Neuronal stem cell (in vitro differentiated cells): ENCODE measurements at regions not wholly inside any gene's neighbourhood (a gene's known extent, or its start where the extent isn't known, plus 50 kb on each side); places are given as distances from the start of the nearest gene placed in this dataset.

Source experiments
- DNase-seq: peaks from one replicate; pipeline ENCODE4 v3.0.0-alpha.2; 2013; ENCODE audit warnings: low spot score
- H2AFZ ChIP-seq: one replicate; pipeline ENCODE4 v1.6.1; 2013; ENCODE audit warnings: mild to moderate bottlenecking, low read length, inconsistent platforms
- H2AK5ac ChIP-seq: 2 replicates; pipeline ENCODE4 v1.6.1; 2013; ENCODE audit warnings: low read depth, mild to moderate bottlenecking, inconsistent platforms, low read length, moderate library complexity, mixed read lengths
- H2BK120ac ChIP-seq: 2 replicates; pipeline ENCODE4 v1.6.1; 2013; ENCODE audit warnings: low read depth, mild to moderate bottlenecking, inconsistent platforms, low read length, moderate library complexity, mixed read lengths
- H2BK12ac ChIP-seq: one replicate; pipeline ENCODE4 v1.6.1; 2013; ENCODE audit warnings: low read length, inconsistent platforms
- H2BK15ac ChIP-seq: 2 replicates; pipeline ENCODE4 v1.6.1; 2013; ENCODE audit warnings: mild to moderate bottlenecking, low read length, inconsistent platforms, mixed read lengths
- H2BK5ac ChIP-seq: one replicate; pipeline ENCODE4 v1.6.1; 2013; ENCODE audit warnings: inconsistent platforms, mild to moderate bottlenecking, low read length, moderate library complexity
- H3K14ac ChIP-seq: one replicate; pipeline ENCODE4 v1.6.1; 2013; ENCODE audit warnings: low read length, inconsistent platforms
- H3K18ac ChIP-seq: 2 replicates; pipeline ENCODE4 v1.6.1; 2013; ENCODE audit warnings: low read length, inconsistent platforms
- H3K23ac ChIP-seq: 2 replicates; pipeline ENCODE4 v1.6.1; 2013; ENCODE audit warnings: low read depth, mild to moderate bottlenecking, mixed read lengths, low read length, inconsistent platforms; ENCODE audit not compliant: poor library complexity
- H3K27ac ChIP-seq: replicated peaks from 3 replicates; pipeline ENCODE4 v1.5.1; 2013; ENCODE audit warnings: low read length, inconsistent platforms
- H3K27me3 ChIP-seq, 3 experiments: 2 replicates each; pipeline ENCODE4 v1.6.1; 2013; ENCODE audit warnings: low read length in 3 of 3, mild to moderate bottlenecking in 2 of 3, inconsistent platforms in 1 of 3, low read depth in 1 of 3, mixed read lengths in 1 of 3, moderate library complexity in 1 of 3; ENCODE audit not compliant: control insufficient read depth in 3 of 3, insufficient read depth in 3 of 3
- H3K36me3 ChIP-seq, 2 donors: replicated peaks in 1 of 2; 2 replicates each; pipeline ENCODE4 v1.6.1; 2013; ENCODE audit warnings: low read length in 2 of 2; ENCODE audit not compliant: control insufficient read depth in 2 of 2, insufficient read depth in 2 of 2
- H3K4ac ChIP-seq: 2 replicates; pipeline ENCODE4 v1.6.1; 2013; ENCODE audit warnings: inconsistent platforms, mild to moderate bottlenecking, low read length, moderate library complexity
- H3K4me1 ChIP-seq, 2 donors: 1 replicate in 1 of 2; 2 replicates in 1 of 2; pipeline ENCODE4 v1.6.1; 2013; ENCODE audit warnings: low read length in 2 of 2, low read depth in 1 of 2; ENCODE audit not compliant: control insufficient read depth in 2 of 2, insufficient read depth in 1 of 2
- H3K4me2 ChIP-seq: one replicate; pipeline ENCODE4 v1.6.1; 2013; ENCODE audit warnings: mild to moderate bottlenecking, low read length, inconsistent platforms; ENCODE audit not compliant: insufficient read depth, poor library complexity, severe bottlenecking
- H3K4me3 ChIP-seq, 2 donors: 2 replicates each; pipeline ENCODE4 v1.5.1; 2013; ENCODE audit warnings: low read length in 2 of 2, mild to moderate bottlenecking in 2 of 2, inconsistent platforms in 1 of 2, moderate library complexity in 1 of 2
- H3K79me1 ChIP-seq: one replicate; pipeline ENCODE4 v1.6.1; 2013; ENCODE audit warnings: low read depth, mild to moderate bottlenecking, inconsistent platforms, low read length, moderate library complexity
- H3K9ac ChIP-seq: one replicate; pipeline ENCODE4 v1.6.1; 2013; ENCODE audit warnings: mild to moderate bottlenecking, low read depth, low read length, inconsistent platforms; ENCODE audit not compliant: poor library complexity
- H3K9me3 ChIP-seq, 2 donors: replicated peaks in 1 of 2; 2 replicates each; pipeline versions ENCODE3 to v1.6.1; 2013; ENCODE audit warnings: low read length in 2 of 2, mild to moderate bottlenecking in 2 of 2, inconsistent platforms in 1 of 2, low read depth in 1 of 2, mixed read lengths in 1 of 2, moderate library complexity in 1 of 2; ENCODE audit not compliant: control insufficient read depth in 2 of 2, insufficient read depth in 1 of 2
- H4K8ac ChIP-seq: one replicate; pipeline ENCODE4 v1.6.1; 2013; ENCODE audit warnings: low read depth, mild to moderate bottlenecking, inconsistent platforms, low read length, moderate library complexity
- H4K91ac ChIP-seq: one replicate; pipeline ENCODE4 v1.6.1; 2013; ENCODE audit warnings: low read length, low read depth, mild to moderate bottlenecking, inconsistent platforms; ENCODE audit not compliant: poor library complexity
- WGBS, 2 donors: extraction: QIAGEN DNeasy Blood & Tissue Kit; methylation state at CpG; one replicate each; pipeline ENCODE4 v1.1.7; 2013; ENCODE audit warnings: missing lambda C conversion rate in 2 of 2, mixed read lengths in 1 of 2; ENCODE audit not compliant: insufficient read length in 2 of 2, insufficient replicate concordance in 1 of 2; ENCODE audit errors: extremely low coverage in 2 of 2; 5-methylcytosine and 5-hydroxymethylcytosine counted together

DNA sequence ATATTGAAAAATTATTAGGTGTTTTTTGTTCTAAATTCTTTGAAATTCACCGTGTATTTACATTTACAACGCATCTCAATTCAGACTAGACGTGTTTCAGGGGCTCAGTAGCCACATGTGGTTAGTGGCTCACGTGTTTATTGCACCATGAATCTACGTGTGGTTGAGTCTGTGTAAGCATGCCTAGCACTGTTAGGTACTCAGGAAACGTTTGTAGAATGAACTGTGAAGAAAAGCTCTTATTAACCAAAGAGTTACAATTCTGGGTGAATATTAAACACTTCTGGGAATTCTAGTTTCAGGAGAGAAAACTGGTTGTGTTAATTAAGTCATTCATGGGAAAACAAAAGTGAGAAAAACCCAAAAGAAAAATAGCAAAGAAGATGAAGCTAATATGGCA, 117.5 kb upstream of the CDH6 start:
- Histone ChIP-seq H2BK120ac (no peak overlapping the region), H3K4me1 (peaks cover 0 to 2% of the 10 kb centered on the region in 2 donors), H3K79me1 (no peaks in the 10 kb centered on the region), H3K23ac (no peak overlapping the region), H3K4me3 (no peak overlapping the region), H3K9ac (no peak overlapping the region), H2AFZ (no peak overlapping the region), H3K9me3 (peaks cover 4 to 5% of the 10 kb centered on the region in 2 donors), H4K8ac (no peak overlapping the region), H3K27me3 (peaks cover 0 to 5% (median 0%) of the 10 kb centered on the region in 3 experiments), H3K14ac (no peak overlapping the region), H3K27ac (no peak overlapping the region), H2BK5ac (no peak overlapping the region), H3K4ac (no peak overlapping the region), H3K18ac (no peak overlapping the region), H4K91ac (no peak overlapping the region), H2BK12ac (no peak overlapping the region), H3K36me3 (no peaks in the 10 kb centered on the region), H3K4me2 (no peak overlapping the region), H2BK15ac (no peak overlapping the region), H2AK5ac (no peak overlapping the region)
- no peak for DNase-seq
- WGBS, 2 donors, result no CpG with 5 or more reads among the region's 6 CpGs

DNA sequence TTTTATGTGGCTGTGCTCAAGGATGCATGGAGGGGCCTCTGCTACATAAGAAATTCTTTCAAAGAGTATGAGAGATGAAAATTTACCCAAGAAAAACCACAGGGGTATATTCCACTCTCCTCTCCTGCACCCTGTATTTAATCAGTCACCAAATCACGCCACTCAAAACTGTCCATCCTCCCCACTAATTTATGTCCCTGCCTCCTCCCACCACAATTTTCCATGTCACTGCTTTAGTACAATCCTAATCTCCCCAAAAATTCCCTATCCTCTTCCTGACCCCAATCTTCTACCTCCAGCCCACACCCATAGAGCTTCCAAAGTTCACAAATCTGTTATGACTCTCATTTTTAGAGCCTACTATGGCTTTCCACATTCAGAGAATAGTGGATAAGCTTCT, 125.2 kb upstream of the CDH6 start:
- Histone ChIP-seq H3K4ac (no peak overlapping the region), H3K9me3 (no peaks in the 10 kb centered on the region), H4K91ac (no peak overlapping the region), H3K14ac (no peak overlapping the region), H2AK5ac (no peak overlapping the region), H3K27me3 (no peaks in the 10 kb centered on the region), H3K79me1 (no peaks in the 10 kb centered on the region), H2BK15ac (no peak overlapping the region), H2BK12ac (no peak overlapping the region), H3K9ac (no peak overlapping the region), H3K4me2 (no peak overlapping the region), H2BK5ac (no peak overlapping the region), H3K27ac (no peak overlapping the region), H3K4me3 (no peak overlapping the region), H4K8ac (no peak overlapping the region), H3K4me1 (peaks cover 0 to 1% of the 10 kb centered on the region in 2 donors), H2AFZ (no peak overlapping the region), H3K23ac (no peak overlapping the region), H3K36me3 (no peaks in the 10 kb centered on the region), H2BK120ac (no peak overlapping the region), H3K18ac (no peak overlapping the region)
- DNase-seq, result no peak
- no CpG with 5 or more reads among the region's 1 CpG for WGBS, 2 donors

DNA sequence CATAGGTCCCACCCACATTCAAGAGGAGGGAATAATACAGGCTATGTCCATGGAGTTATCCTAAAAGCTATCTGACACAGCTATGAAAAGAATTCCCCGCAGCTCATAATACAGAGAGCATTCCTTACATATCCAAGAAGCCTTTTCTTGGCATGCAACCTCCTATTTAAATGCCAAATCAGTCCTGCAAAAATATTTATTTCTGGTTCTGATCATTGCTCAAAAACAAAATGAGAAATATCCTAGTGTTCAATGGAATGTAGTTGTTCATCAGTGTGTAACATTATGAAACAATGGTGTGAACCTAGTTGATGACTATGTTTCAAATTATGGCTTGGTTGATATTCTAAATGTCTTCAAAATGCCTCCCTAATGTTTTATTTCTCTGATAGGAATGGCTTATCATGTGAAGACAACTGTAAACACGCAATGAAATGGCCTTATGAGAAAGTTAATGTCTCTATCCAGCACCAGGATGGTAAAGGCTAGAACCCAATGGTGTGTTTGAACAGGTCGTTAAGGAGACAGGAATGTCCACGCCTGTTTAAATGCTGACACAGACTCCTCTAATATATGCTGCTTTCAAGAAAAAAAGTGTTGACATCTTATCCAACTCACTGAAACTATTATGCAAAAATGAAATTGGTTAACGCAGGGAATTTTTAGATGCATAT, 126.7 kb upstream of the CDH6 start:
- H3K9me3 ChIP-seq, result no peaks in the 10 kb centered on the region
- no peak overlapping the region for H3K14ac ChIP-seq
- H2BK15ac ChIP-seq, result no peak overlapping the region
- no peak overlapping the region for H2AK5ac ChIP-seq
- H3K9ac ChIP-seq, result no peak overlapping the region
- H2BK120ac ChIP-seq, result no peak overlapping the region
- H4K91ac ChIP-seq, result no peak overlapping the region
- DNase-seq, result no peak
- H3K4me3 ChIP-seq, result no peak overlapping the region
- H2AFZ ChIP-seq, result no peak overlapping the region
- no peaks in the 10 kb centered on the region for H3K36me3 ChIP-seq
- H3K18ac ChIP-seq, result no peak overlapping the region
- no peak overlapping the region for H2BK5ac ChIP-seq
- H4K8ac ChIP-seq, result no peak overlapping the region
- H3K4me2 ChIP-seq, result no peak overlapping the region
- WGBS, 2 donors, result no CpG with 5 or more reads among the region's 5 CpGs
- no peak overlapping the region for H3K23ac ChIP-seq
- H2BK12ac ChIP-seq, result no peak overlapping the region
- H3K4me1 ChIP-seq, result peaks cover 1 to 6% of the 10 kb centered on the region in 2 donors
- no peak overlapping the region for H3K4ac ChIP-seq
- H3K79me1 ChIP-seq, result no peaks in the 10 kb centered on the region
- no peaks in the 10 kb centered on the region for H3K27me3 ChIP-seq
- no peak overlapping the region for H3K27ac ChIP-seq

DNA sequence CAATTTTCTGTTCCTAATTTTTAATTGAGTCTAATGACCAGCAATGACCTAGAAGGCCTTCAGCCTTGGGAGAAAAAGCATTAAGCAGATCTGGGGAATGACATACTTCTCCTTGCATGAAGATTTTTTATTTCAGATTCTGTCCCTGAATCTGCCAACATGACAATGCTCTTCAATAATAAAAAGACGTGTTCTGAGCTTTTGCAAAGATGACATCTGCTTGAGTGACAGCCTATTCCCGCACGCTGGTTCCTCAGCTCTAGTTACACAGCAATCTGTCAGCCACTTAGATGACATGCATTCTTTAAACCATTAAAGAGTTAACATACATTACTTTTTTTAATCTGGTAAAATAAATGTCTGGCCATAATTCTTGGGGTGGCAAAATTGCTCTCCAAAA, 129.3 kb upstream of the CDH6 start:
- no peak overlapping the region for H2BK5ac ChIP-seq
- no peak overlapping the region for H2BK15ac ChIP-seq
- DNase-seq, result no peak
- H2AK5ac ChIP-seq, result no peak overlapping the region
- no peak overlapping the region for H3K14ac ChIP-seq
- no peak overlapping the region for H3K18ac ChIP-seq
- WGBS, 2 donors, result no CpG with 5 or more reads among the region's 3 CpGs
- H3K4me3 ChIP-seq, result no peak overlapping the region
- H3K23ac ChIP-seq, result no peak overlapping the region
- no peaks in the 10 kb centered on the region for H3K36me3 ChIP-seq
- H3K4ac ChIP-seq, result no peak overlapping the region
- H3K4me1 ChIP-seq, result peaks cover 1 to 6% of the 10 kb centered on the region in 2 donors
- H2AFZ ChIP-seq, result no peak overlapping the region
- no peak overlapping the region for H2BK12ac ChIP-seq
- H3K9ac ChIP-seq, result no peak overlapping the region
- H4K91ac ChIP-seq, result no peak overlapping the region
- H3K9me3 ChIP-seq, result no peaks in the 10 kb centered on the region
- no peaks in the 10 kb centered on the region for H3K79me1 ChIP-seq
- no peak overlapping the region for H4K8ac ChIP-seq
- no peak overlapping the region for H3K27ac ChIP-seq
- H3K4me2 ChIP-seq, result no peak overlapping the region
- H2BK120ac ChIP-seq, result no peak overlapping the region
- H3K27me3 ChIP-seq, result no peaks in the 10 kb centered on the region
